ENCODE measurements at regions not wholly inside any gene's neighbourhood (a gene's known extent, or its start where the extent isn't known, plus 50 kb on each side); places are given as distances from the start of the nearest gene placed in this dataset.

DNA sequence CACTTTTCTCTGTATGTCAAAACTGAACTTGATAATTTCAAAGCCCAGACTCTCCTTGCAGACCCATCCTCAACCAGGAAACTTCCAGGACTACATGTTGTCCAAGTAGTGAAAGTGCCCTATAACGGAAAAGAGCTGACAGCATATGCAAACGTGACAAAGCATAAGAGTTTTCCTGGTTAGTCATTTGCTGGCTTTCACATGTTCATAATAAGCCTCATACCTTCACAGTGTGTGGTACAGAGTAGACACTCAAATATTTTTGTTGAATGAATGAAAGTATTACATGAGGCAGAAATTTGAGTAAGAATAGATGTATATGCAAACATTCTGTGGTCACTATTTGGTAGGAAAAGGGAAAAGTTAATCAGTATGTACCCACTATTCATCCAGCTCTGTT is 473.3 kb downstream of the MRPL39 start (continued):
- TF ChIP-seq, protein P1, sequence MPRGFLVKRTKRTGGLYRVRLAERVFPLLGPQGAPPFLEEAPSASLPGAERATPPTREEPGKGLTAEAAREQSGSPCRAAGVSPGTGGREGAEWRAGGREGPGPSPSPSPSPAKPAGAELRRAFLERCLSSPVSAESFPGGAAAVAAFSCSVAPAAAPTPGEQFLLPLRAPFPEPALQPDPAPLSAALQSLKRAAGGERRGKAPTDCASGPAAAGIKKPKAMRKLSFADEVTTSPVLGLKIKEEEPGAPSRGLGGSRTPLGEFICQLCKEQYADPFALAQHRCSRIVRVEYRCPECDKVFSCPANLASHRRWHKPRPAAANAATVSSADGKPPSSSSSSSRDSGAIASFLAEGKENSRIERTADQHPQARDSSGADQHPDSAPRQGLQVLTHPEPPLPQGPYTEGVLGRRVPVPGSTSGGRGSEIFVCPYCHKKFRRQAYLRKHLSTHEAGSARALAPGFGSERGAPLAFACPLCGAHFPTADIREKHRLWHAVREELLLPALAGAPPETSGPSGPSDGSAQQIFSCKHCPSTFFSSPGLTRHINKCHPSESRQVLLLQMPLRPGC (tag by site-specific recombination; IDR thresholded peaks at IDR 0.05) = no peak
- no peak for TF ChIP-seq ZNF623 (tag by site-specific recombination; IDR thresholded peaks at IDR 0.05)

DNA sequence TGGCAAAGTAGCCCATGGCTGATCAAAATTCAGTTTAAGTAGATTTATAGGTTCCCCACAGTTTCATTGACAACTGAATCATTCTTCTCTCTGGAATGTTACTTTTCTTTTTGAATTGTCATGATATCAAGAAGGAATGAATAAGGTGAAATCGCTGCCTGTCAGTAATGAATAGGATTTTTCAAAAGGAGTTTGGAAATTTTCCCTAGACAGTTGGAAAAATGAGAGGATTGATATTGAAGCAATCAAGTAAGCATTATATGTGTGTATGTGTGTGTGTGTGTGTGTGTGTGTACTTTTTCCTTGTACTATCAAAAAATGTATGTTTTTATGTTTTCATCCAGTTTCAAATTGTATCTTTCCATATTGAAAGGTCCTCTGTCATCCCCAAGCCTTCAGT is 479.5 kb downstream of the MRPL39 start:
- H3K36me3 ChIP-seq (ENCODE audit: control insufficient read depth in 2 of 2, insufficient read depth in 1 of 2, low read length in 2 of 2) = no peaks in the 10 kb centered on the region
- ChIA-PET POLR2A (no interaction called here), CTCF (no interaction called here)
- H3K9me3 ChIP-seq (ENCODE audit: control insufficient read depth, insufficient read depth, low read depth, low read length) = no peaks in the 10 kb centered on the region
- no peak for TF ChIP-seq EGR2 (tag by site-specific recombination; IDR thresholded peaks at IDR 0.05; ENCODE audit: low read depth)
- no peak for TF ChIP-seq SALL2 (tag by site-specific recombination; IDR thresholded peaks at IDR 0.05; ENCODE audit: borderline replicate concordance)
- no peak for TF ChIP-seq ZNF571 (tag by site-specific recombination; IDR thresholded peaks at IDR 0.05)
- no peak for TF ChIP-seq ZNF350 (tag by site-specific recombination; IDR thresholded peaks at IDR 0.05)
- no peak for TF ChIP-seq ZBTB7A (tag by site-specific recombination; IDR thresholded peaks at IDR 0.05; ENCODE audit: low read depth)
- TF ChIP-seq, protein P2, sequence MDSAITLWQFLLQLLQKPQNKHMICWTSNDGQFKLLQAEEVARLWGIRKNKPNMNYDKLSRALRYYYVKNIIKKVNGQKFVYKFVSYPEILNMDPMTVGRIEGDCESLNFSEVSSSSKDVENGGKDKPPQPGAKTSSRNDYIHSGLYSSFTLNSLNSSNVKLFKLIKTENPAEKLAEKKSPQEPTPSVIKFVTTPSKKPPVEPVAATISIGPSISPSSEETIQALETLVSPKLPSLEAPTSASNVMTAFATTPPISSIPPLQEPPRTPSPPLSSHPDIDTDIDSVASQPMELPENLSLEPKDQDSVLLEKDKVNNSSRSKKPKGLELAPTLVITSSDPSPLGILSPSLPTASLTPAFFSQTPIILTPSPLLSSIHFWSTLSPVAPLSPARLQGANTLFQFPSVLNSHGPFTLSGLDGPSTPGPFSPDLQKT (IDR thresholded peaks at IDR 0.05; ENCODE audit: borderline replicate concordance, low read depth, low read length) = no peak
- TF ChIP-seq ZNF558 (tag by site-specific recombination; IDR thresholded peaks at IDR 0.05) = no peak
- no peak for TF ChIP-seq ZNF23 (tag by site-specific recombination; IDR thresholded peaks at IDR 0.05; ENCODE audit: borderline replicate concordance)
- TF ChIP-seq, protein P3, sequence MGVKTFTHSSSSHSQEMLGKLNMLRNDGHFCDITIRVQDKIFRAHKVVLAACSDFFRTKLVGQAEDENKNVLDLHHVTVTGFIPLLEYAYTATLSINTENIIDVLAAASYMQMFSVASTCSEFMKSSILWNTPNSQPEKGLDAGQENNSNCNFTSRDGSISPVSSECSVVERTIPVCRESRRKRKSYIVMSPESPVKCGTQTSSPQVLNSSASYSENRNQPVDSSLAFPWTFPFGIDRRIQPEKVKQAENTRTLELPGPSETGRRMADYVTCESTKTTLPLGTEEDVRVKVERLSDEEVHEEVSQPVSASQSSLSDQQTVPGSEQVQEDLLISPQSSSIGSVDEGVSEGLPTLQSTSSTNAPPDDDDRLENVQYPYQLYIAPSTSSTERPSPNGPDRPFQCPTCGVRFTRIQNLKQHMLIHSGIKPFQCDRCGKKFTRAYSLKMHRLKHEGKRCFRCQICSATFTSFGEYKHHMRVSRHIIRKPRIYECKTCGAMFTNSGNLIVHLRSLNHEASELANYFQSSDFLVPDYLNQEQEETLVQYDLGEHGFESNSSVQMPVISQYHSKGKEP (tag by site-specific recombination; IDR thresholded peaks at IDR 0.05) = no peak
- no peak for TF ChIP-seq ZNF768 (tag by site-specific recombination; IDR thresholded peaks at IDR 0.05)
- TF ChIP-seq, protein P4, sequence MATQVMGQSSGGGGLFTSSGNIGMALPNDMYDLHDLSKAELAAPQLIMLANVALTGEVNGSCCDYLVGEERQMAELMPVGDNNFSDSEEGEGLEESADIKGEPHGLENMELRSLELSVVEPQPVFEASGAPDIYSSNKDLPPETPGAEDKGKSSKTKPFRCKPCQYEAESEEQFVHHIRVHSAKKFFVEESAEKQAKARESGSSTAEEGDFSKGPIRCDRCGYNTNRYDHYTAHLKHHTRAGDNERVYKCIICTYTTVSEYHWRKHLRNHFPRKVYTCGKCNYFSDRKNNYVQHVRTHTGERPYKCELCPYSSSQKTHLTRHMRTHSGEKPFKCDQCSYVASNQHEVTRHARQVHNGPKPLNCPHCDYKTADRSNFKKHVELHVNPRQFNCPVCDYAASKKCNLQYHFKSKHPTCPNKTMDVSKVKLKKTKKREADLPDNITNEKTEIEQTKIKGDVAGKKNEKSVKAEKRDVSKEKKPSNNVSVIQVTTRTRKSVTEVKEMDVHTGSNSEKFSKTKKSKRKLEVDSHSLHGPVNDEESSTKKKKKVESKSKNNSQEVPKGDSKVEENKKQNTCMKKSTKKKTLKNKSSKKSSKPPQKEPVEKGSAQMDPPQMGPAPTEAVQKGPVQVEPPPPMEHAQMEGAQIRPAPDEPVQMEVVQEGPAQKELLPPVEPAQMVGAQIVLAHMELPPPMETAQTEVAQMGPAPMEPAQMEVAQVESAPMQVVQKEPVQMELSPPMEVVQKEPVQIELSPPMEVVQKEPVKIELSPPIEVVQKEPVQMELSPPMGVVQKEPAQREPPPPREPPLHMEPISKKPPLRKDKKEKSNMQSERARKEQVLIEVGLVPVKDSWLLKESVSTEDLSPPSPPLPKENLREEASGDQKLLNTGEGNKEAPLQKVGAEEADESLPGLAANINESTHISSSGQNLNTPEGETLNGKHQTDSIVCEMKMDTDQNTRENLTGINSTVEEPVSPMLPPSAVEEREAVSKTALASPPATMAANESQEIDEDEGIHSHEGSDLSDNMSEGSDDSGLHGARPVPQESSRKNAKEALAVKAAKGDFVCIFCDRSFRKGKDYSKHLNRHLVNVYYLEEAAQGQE (tag by site-specific recombination; IDR thresholded peaks at IDR 0.05) = no peak
- TF ChIP-seq ZNF529 (tag by site-specific recombination; IDR thresholded peaks at IDR 0.05; ENCODE audit: insufficient replicate concordance) = no peak
- TF ChIP-seq ZNF664 (tag by site-specific recombination; IDR thresholded peaks at IDR 0.05) = no peak
- TF ChIP-seq, protein P5, sequence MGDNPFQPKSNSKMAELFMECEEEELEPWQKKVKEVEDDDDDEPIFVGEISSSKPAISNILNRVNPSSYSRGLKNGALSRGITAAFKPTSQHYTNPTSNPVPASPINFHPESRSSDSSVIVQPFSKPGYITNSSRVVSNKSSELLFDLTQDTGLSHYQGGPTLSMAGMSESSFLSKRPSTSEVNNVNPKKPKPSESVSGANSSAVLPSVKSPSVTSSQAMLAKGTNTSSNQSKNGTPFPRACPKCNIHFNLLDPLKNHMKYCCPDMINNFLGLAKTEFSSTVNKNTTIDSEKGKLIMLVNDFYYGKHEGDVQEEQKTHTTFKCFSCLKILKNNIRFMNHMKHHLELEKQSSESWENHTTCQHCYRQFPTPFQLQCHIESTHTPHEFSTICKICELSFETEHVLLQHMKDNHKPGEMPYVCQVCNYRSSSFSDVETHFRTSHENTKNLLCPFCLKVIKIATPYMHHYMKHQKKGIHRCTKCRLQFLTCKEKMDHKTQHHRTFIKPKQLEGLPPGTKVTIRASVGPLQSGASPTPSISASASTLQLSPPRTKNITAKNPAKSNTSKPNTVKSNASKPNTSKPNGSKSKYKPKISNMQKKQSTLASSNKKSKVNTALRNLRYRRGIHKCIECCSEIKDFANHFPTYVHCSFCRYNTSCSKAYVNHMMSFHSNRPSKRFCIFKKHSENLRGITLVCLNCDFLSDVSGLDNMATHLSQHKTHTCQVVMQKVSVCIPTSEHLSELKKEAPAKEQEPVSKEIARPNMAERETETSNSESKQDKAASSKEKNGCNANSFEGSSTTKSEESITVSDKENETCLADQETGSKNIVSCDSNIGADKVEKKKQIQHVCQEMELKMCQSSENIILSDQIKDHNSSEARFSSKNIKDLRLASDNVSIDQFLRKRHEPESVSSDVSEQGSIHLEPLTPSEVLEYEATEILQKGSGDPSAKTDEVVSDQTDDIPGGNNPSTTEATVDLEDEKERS (tag by site-specific recombination; IDR thresholded peaks at IDR 0.05) = no peak
- no peak for TF ChIP-seq ZNF184 (tag by site-specific recombination; IDR thresholded peaks at IDR 0.05)
- H3K4me1 ChIP-seq (ENCODE audit: control insufficient read depth, insufficient read depth, low read length) = no peaks in the 10 kb centered on the region
- no peak overlapping the region for H3K27ac ChIP-seq (ENCODE audit: extremely low read depth, low read depth, low read length)
- no peak overlapping the region for H3K4me3 ChIP-seq (ENCODE audit: low read depth, low read length)

Data from HEK293 (cell line).